ENCODE measurements at regions not wholly inside any gene's neighbourhood (a gene's known extent, or its start where the extent isn't known, plus 50 kb on each side); places are given as distances from the start of the nearest gene placed in this dataset.

DNA sequence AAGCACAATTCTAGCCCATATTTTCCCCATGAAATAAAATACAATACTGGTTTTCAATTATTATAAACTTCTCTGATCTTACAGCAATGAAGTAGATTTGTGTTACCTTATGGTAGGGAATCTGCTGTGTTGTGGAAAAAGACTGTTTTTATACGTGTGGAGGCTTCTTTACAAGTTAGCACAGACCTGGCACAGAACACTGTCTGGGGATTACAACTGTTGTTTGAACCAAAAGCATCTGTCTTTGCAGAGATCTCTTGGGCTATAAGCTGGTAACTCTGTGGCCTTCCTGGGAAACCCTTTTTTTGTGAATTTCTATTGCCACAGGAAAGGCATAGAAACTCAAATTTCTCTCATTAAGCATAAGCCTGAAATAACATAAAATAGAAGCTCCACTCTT is 581.9 kb downstream of the TUSC7 start:
- TF ChIP-seq POLR2AphosphoS5 (IDR thresholded peaks at IDR 0.05; ENCODE audit: low read depth, low read length) = no peak
- no peak for TF ChIP-seq REST (IDR thresholded peaks at IDR 0.05; ENCODE audit: insufficient read depth in 1 of 2, low read depth in 2 of 2, low read length in 2 of 2)
- TF ChIP-seq FOXP2 (optimal IDR thresholded peaks at IDR 0.05; ENCODE audit: borderline replicate concordance, extremely low read depth, extremely low read length, insufficient read depth) = no peak
- TF ChIP-seq TAF1 (IDR thresholded peaks at IDR 0.05; ENCODE audit: borderline replicate concordance, insufficient read depth, low read length) = no peak
- no peak for TF ChIP-seq SIN3A (IDR thresholded peaks at IDR 0.05; ENCODE audit: borderline replicate concordance, insufficient read depth, low read length)

- TF ChIP-seq REST (IDR thresholded peaks at IDR 0.05; ENCODE audit: insufficient read depth in 1 of 2, low read depth in 2 of 2, low read length in 2 of 2) = no peak
Observed at GRCh38 chr3:117297065-117297464, 587.5 kb downstream of the TUSC7 start.

- TF ChIP-seq REST (IDR thresholded peaks at IDR 0.05; ENCODE audit: insufficient read depth in 1 of 2, low read depth in 2 of 2, low read length in 2 of 2) (no peak), POLR2AphosphoS5 (IDR thresholded peaks at IDR 0.05; ENCODE audit: low read depth, low read length) (no peak), SIN3A (IDR thresholded peaks at IDR 0.05; ENCODE audit: borderline replicate concordance, insufficient read depth, low read length) (no peak), TAF1 (IDR thresholded peaks at IDR 0.05; ENCODE audit: borderline replicate concordance, insufficient read depth, low read length) (no peak), FOXP2 (optimal IDR thresholded peaks at IDR 0.05; ENCODE audit: borderline replicate concordance, extremely low read depth, extremely low read length, insufficient read depth) (no peak)
Observed at GRCh38 chr3:117297541-117297940, 588.0 kb downstream of the TUSC7 start.

- TF ChIP-seq FOXP2 (optimal IDR thresholded peaks at IDR 0.05; ENCODE audit: borderline replicate concordance, extremely low read depth, extremely low read length, insufficient read depth) (no peak), POLR2AphosphoS5 (IDR thresholded peaks at IDR 0.05; ENCODE audit: low read depth, low read length) (no peak), TAF1 (IDR thresholded peaks at IDR 0.05; ENCODE audit: borderline replicate concordance, insufficient read depth, low read length) (no peak), SIN3A (IDR thresholded peaks at IDR 0.05; ENCODE audit: borderline replicate concordance, insufficient read depth, low read length) (no peak), REST (IDR thresholded peaks at IDR 0.05; ENCODE audit: insufficient read depth in 1 of 2, low read depth in 2 of 2, low read length in 2 of 2) (no peak)
Observed at GRCh38 chr3:117298273-117298672, 588.7 kb downstream of the TUSC7 start.

DNA sequence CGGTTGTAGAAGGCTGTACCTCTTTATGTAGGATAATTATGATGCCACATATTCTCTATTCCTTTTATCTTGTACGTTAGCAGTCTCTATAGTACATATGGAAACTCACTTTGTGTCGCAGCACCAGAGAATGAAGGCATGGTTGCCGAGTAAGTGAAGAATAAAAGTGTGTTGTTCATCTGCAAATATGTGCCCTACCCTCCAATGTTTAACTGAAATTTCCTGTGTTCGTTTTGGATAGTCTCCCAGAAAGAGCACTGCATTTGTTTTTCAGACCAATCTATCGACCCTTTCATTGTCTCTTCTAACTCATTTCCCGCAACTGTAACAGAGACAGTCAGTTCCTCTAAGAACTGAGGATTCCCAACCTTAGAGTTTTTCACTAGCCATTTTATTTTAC is 592.8 kb downstream of the TUSC7 start:
- TF ChIP-seq REST (IDR thresholded peaks at IDR 0.05; ENCODE audit: insufficient read depth in 1 of 2, low read depth in 2 of 2, low read length in 2 of 2) = no peak
- no peak for TF ChIP-seq SIN3A (IDR thresholded peaks at IDR 0.05; ENCODE audit: borderline replicate concordance, insufficient read depth, low read length)
- no peak for TF ChIP-seq TAF1 (IDR thresholded peaks at IDR 0.05; ENCODE audit: borderline replicate concordance, insufficient read depth, low read length)
- TF ChIP-seq FOXP2 (optimal IDR thresholded peaks at IDR 0.05; ENCODE audit: borderline replicate concordance, extremely low read depth, extremely low read length, insufficient read depth) = no peak
- TF ChIP-seq POLR2AphosphoS5 (IDR thresholded peaks at IDR 0.05; ENCODE audit: low read depth, low read length) = no peak

Measured in PFSK-1 (cell line).